Fibroblast of lung (primary cell): ENCODE measurements at regions not wholly inside any gene's neighbourhood (a gene's known extent, or its start where the extent isn't known, plus 50 kb on each side); places are given as distances from the start of the nearest gene placed in this dataset.

Source experiments
- DNase-seq, 2 donors: peaks; one replicate each; pipeline versions ENCODE4 v3.0.0 to v3.0.0-alpha.2; 2010; ENCODE audit warnings: low read depth in 2 of 2
- H2AFZ ChIP-seq: 2 replicates; pipeline ENCODE4 v1.5.1; 2012; ENCODE audit warnings: low read length, control low read depth, inconsistent platforms
- H3K27ac ChIP-seq: 2 replicates; pipeline ENCODE4 v1.5.1; 2011; ENCODE audit warnings: low read length, control low read depth; ENCODE audit not compliant: insufficient read depth
- H3K27me3 ChIP-seq: 2 replicates; pipeline ENCODE4 v1.5.1; 2011; ENCODE audit warnings: mild to moderate bottlenecking, low read length; ENCODE audit not compliant: control insufficient read depth, insufficient read depth
- H3K36me3 ChIP-seq: 2 replicates; pipeline ENCODE4 v1.5.1; 2011; ENCODE audit warnings: low read length; ENCODE audit not compliant: control insufficient read depth, insufficient read depth
- H3K4me1 ChIP-seq: 2 replicates; pipeline ENCODE4 v1.5.1; 2011; ENCODE audit warnings: low read length; ENCODE audit not compliant: control insufficient read depth, insufficient read depth; ENCODE audit errors: extremely low read depth
- H3K4me2 ChIP-seq: 2 replicates; pipeline ENCODE4 v1.5.1; 2011; ENCODE audit warnings: low read length, control low read depth; ENCODE audit not compliant: insufficient read depth; ENCODE audit errors: extremely low read depth
- H3K4me3 ChIP-seq, 4 experiments: fragments of 200-600 bp in 1 of 4; sonication (generic) in 1 of 4; replicated peaks in 1 of 4; 2 replicates each; pipeline ENCODE4 v1.5.1; 2011 to 2016; ENCODE audit warnings: low read length in 4 of 4, low read depth in 3 of 4, mild to moderate bottlenecking in 3 of 4, control low read depth in 2 of 4, inconsistent platforms in 1 of 4, mixed read lengths in 1 of 4; ENCODE audit not compliant: insufficient read depth in 1 of 4; ENCODE audit errors: control extremely low read depth in 1 of 4
- H3K79me2 ChIP-seq: 2 replicates; pipeline ENCODE4 v1.5.1; 2012; ENCODE audit warnings: mild to moderate bottlenecking, low read length, inconsistent platforms; ENCODE audit not compliant: control insufficient read depth, insufficient read depth
- H3K9ac ChIP-seq: 2 replicates; pipeline ENCODE4 v1.5.1; 2011; ENCODE audit warnings: mild to moderate bottlenecking, low read length, control low read depth; ENCODE audit not compliant: insufficient read depth
- H3K9me3 ChIP-seq: 2 replicates; pipeline ENCODE4 v1.5.1; 2012; ENCODE audit warnings: low read depth, low read length; ENCODE audit not compliant: control insufficient read depth, insufficient read depth
- H4K20me1 ChIP-seq: 2 replicates; pipeline ENCODE4 v1.5.1; 2011; ENCODE audit warnings: low read length; ENCODE audit not compliant: control insufficient read depth, insufficient read depth; ENCODE audit errors: extremely low read depth
- EZH2 ChIP-seq: IDR thresholded peaks from 2 replicates; pipeline ENCODE4 v1.5.1; 2012; ENCODE audit warnings: low read length, control low read depth, mild to moderate bottlenecking; ENCODE audit errors: missing control alignments
- TF ChIP-seq, protein P1 (sequence below), 2 donors: IDR thresholded peaks in 1 of 2; conservative IDR thresholded peaks in 1 of 2; 1 replicate in 1 of 2; 2 replicates in 1 of 2; pipeline ENCODE4 v1.5.1; 2011 to 2012; ENCODE audit warnings: low read length in 2 of 2, control low read depth in 1 of 2, inconsistent platforms in 1 of 2, low read depth in 1 of 2, mild to moderate bottlenecking in 1 of 2

DNA sequence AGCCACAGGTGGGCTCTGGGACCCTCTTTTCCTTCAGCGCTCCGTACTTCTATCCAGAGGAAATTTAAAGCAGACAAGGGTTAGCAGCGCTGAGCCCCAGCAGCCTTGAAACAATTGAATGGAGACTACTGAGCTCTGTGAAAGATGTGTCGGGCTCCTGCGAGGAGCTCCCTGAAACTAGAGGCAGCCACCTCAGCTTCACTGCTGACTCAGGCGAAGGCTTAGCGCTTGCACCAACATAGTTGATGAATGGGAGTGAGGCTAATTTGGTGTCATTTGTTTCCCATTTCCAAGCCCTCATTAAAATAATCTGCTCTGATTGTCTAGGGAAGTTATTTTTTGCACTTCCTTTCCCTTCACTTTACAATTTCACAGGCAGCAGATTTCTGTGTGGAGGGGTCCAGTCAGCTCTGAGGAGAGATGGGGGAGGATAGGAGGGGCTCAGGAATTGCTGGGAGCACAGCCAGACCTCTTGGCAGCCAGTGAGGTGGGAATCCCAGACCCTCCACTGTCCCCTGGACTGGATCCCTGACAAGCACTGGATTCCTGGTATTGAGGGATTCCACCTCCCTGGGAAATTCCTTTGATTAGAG, 398.9 kb upstream of the PLXNA2 start:
- no peaks in the 10 kb centered on the region for H3K27me3 ChIP-seq
- H3K9ac ChIP-seq, result no peak overlapping the region
- no peak overlapping the region for H3K4me2 ChIP-seq
- no peaks in the 10 kb centered on the region for H4K20me1 ChIP-seq
- no peaks in the 10 kb centered on the region for H3K9me3 ChIP-seq
- H3K4me3 ChIP-seq, result no peak overlapping the region
- H3K4me1 ChIP-seq, result no peaks in the 10 kb centered on the region
- H3K79me2 ChIP-seq, result no peaks in the 10 kb centered on the region
- TF ChIP-seq EZH2, result no peak
- TF ChIP-seq, protein P1, sequence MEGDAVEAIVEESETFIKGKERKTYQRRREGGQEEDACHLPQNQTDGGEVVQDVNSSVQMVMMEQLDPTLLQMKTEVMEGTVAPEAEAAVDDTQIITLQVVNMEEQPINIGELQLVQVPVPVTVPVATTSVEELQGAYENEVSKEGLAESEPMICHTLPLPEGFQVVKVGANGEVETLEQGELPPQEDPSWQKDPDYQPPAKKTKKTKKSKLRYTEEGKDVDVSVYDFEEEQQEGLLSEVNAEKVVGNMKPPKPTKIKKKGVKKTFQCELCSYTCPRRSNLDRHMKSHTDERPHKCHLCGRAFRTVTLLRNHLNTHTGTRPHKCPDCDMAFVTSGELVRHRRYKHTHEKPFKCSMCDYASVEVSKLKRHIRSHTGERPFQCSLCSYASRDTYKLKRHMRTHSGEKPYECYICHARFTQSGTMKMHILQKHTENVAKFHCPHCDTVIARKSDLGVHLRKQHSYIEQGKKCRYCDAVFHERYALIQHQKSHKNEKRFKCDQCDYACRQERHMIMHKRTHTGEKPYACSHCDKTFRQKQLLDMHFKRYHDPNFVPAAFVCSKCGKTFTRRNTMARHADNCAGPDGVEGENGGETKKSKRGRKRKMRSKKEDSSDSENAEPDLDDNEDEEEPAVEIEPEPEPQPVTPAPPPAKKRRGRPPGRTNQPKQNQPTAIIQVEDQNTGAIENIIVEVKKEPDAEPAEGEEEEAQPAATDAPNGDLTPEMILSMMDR (conservative IDR thresholded peaks at IDR 0.05 in 1 of 2, IDR thresholded peaks at IDR 0.05 in 1 of 2; ENCODE audit: low read depth in 1 of 2, low read length in 2 of 2), result no peak
- H3K27ac ChIP-seq, result no peak overlapping the region
- no peaks in the 10 kb centered on the region for H3K36me3 ChIP-seq
- no peak for DNase-seq
- no peak overlapping the region for H2AFZ ChIP-seq

DNA sequence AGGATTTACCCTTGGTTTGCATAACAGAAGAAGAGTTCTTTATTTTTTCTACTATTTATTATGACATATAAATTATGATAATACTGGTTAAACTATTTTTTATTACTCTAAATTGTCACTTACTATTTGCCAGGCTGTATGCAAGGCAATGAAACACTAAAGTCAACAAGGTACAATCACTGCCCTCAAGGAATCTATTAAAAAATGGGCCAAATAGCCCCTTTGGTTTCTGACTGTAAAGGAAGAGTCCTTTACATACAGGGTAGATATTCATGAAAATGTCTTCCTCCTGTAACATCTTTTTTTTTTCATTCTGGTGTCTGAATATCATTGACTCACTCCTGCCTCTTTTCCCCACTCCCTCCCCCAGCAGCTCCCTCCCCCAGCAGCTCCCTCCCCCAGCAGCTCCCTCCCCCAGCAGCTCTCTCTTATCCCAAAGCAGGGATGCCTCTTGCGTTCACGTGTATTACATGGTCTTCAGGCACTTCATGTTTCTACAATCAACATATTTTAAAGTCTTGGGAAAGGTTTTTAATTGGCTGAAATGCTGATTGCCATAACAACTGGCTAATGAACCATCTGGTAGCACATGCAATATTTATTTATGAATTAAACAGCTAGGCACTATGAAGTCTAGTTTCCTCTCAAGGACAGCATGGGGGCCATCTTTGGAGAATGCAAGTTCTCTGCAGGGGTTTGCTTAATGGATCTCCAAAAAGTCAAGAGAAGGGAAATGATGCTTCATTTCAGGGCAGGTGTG, 400.4 kb upstream of the PLXNA2 start:
- Histone ChIP-seq H3K27me3 (no peaks in the 10 kb centered on the region), H3K9me3 (no peaks in the 10 kb centered on the region), H2AFZ (no peak overlapping the region), H3K79me2 (no peaks in the 10 kb centered on the region), H3K4me3 (no peak overlapping the region), H3K9ac (no peak overlapping the region), H3K4me2 (no peak overlapping the region), H3K36me3 (no peaks in the 10 kb centered on the region), H3K4me1 (no peaks in the 10 kb centered on the region), H3K27ac (no peak overlapping the region), H4K20me1 (no peaks in the 10 kb centered on the region)
- DNase-seq, result no peak
- TF ChIP-seq, protein P1 (conservative IDR thresholded peaks at IDR 0.05 in 1 of 2, IDR thresholded peaks at IDR 0.05 in 1 of 2; ENCODE audit: low read depth in 1 of 2, low read length in 2 of 2), result no peak
- TF ChIP-seq EZH2, result no peak

DNA sequence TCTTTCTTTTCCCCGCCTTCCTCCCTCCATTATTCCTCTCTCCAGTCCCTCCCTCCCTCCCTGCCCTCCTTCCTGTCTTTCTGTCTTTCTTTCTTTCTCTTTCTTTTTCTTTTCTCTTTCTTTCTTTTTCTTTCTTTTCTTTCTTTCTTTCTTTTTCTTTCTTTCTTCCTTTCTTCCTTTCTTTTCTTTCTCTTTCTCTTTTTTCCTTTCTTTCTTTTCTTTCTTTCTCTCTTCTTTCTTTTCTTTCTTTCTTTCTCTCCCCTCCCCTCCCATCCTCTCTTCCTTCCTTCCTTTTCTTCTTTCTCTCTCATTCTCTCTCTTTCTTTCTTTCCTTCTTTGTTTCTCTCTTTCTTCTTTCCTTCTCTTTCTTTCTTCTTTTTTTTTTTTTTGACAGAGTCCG, 402.2 kb upstream of the PLXNA2 start:
- TF ChIP-seq, protein P1 (conservative IDR thresholded peaks at IDR 0.05 in 1 of 2, IDR thresholded peaks at IDR 0.05 in 1 of 2; ENCODE audit: low read depth in 1 of 2, low read length in 2 of 2), result no peak
- TF ChIP-seq EZH2, result no peak

More for the DNA sequence above, 402.2 kb upstream of the PLXNA2 start:
- no peaks in the 10 kb centered on the region for H3K27me3 ChIP-seq
- no peak overlapping the region for H3K4me3 ChIP-seq
- H4K20me1 ChIP-seq, result no peaks in the 10 kb centered on the region
- H2AFZ ChIP-seq, result no peak overlapping the region
- no peak overlapping the region for H3K4me2 ChIP-seq
- no peaks in the 10 kb centered on the region for H3K4me1 ChIP-seq
- H3K9me3 ChIP-seq, result no peaks in the 10 kb centered on the region
- no peaks in the 10 kb centered on the region for H3K79me2 ChIP-seq
- H3K27ac ChIP-seq, result no peak overlapping the region
- no peaks in the 10 kb centered on the region for H3K36me3 ChIP-seq
- DNase-seq, result no peak
- H3K9ac ChIP-seq, result no peak overlapping the region
